COLO829 (cell line): ENCODE measurements at regions not wholly inside any gene's neighbourhood (a gene's known extent, or its start where the extent isn't known, plus 50 kb on each side); places are given as distances from the start of the nearest gene placed in this dataset.
"Not testable (repeated sequence)": the region's sequence is repeated elsewhere in the genome, so short reads cannot be mapped to it uniquely, and the experiment has no call there.

Experiments
- DNase-seq: peaks from one replicate; pipeline ENCODE4 v3.0.0; 2012; ENCODE audit warnings: low spot score

DNA sequence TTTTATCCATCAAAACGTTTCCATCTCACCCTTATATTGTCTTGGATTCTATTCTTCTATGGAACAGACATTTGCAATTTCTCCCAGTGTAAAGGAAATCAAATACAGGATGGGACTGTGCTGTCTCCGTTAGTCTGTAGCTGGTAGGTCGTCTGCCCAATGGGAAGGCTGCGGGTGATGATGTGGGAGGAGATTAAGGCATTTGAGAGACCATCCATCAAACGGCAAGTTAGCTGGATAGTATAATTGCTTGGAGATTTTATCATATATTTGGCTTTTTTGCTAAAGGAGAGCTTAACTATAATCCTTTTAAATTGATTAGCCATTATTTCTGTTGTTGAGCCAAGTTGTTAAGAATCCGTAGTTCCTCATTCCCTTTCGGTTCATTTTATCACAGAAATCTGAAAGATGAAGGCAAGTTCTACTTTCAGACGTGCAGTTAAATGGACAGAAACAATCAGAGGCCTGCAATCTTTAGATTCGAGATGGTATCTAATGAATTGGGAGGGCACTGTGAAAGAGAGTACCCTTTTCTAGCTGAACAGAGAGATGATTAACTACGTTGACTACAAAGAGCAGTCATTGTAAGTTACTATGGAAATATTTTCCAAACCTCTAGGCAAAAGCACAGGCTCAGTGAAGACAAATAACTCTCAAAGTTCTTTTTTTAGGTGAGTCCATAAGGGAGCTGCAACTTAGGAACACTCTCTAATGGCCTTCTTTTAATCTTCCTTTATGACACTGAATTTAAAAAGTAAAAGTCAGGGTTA, 253.3 kb upstream of the KIAA1217 start:
- DNase-seq = no peak

DNA sequence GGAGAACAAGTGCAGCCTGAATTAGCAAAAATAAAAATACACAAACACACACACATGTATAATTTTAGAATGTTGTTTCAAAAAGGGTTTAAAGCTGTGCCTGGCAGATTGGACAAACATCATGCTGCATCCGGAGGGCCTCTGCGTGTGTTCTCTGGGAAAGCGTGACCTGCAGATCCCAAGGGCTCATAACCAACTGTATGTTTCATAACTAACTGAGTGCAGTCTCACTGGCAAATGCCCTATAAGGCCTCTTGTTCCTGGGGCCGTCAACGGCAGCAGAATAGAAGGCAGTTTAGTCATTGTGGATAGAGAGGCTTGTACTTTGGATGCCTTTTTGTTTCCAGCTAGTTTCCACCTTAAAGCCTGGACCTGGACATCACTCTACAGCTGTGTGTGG, 243.8 kb upstream of the KIAA1217 start:
- no peak for DNase-seq

DNA sequence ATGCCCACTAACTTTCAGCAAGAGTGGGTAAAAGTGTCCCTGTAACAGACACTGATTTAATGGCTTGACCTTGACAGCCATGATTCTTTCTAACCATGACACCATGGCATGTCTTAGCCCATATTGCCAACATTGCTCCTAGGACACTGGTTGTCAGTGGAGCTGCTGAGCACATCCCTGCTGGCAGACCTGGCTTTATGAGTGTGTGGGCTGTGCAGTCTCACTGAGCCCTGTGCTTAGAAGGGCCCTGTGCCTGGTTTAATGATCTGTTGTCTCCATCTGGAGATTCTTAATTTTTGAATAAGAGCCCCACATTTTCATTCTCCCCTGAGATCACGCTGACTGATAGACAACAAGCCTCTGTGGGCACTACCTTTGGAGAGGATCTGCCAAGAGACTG, 243.1 kb upstream of the KIAA1217 start:
- DNase-seq = no peak

DNA sequence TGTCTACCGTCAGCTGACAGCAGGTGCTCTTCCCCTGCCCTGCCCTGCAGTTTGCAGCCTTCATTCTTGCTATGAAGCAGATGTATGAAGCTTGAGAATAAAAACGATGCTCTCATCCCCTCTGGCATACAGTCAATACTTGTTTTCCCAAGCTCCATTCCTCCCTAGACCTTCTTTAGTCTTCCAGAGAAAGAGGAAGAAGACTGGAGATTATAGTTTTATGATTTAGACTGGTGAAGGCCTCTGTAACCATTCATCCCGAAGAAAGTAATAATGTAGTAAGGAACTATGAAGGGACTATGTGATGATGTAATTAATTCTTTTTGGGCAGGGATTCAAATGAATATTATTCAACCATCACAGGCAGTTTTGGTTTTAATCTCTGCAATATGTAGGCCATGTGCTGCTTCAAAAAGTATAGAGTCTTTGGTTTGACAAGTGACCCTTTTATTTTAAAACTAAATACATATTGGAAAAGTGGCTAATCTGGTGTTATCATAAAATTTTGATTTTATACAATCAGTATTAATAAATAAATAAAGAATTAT, 242.4 kb upstream of the KIAA1217 start:
- DNase-seq = no peak

DNA sequence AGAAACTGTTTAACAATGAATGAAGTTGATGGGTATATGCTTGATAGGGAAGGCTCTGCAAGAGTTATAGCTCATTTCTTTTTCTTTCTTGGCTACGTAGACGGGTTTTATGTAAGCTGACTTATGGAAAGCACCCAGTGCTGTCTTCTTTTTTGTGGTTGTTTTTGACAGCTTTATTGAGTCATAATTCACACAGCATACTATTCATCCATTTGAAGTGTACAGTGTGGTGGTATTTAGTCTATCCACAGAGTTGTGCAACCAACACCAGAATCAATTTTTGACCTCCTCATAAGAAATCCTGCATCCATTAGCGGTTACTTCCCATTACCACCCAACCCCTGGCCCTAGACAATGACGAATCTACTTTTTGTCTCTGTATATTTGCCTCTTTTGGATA, 240.6 kb upstream of the KIAA1217 start:
- no peak for DNase-seq

DNA sequence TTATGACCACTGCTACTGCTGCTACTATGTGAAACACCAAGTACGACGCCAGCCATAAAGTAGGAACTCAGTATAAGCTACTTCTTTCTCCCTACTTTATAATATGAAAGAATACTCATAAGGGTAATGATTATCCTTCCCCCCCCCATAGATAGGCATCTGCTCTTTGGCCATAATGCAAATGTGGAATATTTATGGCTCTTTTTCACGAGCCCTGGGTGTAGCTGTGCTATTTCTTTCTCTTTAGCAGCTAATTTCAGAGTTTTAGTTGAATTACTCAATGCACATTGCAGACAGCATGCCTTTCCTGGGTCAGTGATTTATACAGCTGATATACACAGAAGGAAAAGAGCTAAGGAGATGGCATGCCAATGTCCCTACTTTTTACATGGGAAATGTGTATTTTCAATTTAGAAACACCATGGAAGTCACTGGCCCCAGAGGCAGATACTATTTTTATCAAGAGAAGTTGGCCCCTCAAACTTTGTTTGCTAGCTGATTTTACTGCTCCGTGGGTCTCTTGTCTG, 234.1 kb upstream of the KIAA1217 start:
- DNase-seq = no peak

DNA sequence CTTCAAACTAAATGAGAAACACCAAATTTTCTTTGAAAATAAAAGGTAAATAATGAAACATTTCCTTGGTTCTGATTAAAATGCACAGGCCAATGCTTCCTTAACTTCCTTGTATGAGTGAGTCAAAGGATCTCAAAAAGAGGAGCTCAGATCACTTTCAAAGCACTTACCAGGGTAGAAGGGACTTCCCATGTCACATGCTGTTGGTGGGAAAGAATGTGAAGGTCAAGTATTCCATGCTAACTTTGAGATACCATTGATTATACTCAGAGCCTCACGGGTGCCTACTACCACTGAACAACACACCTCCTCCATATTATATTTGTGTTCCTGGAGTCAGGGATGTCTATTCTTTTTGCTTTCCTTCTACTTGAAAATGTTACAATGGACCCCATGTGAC, 233.5 kb upstream of the KIAA1217 start:
- DNase-seq = no peak

DNA sequence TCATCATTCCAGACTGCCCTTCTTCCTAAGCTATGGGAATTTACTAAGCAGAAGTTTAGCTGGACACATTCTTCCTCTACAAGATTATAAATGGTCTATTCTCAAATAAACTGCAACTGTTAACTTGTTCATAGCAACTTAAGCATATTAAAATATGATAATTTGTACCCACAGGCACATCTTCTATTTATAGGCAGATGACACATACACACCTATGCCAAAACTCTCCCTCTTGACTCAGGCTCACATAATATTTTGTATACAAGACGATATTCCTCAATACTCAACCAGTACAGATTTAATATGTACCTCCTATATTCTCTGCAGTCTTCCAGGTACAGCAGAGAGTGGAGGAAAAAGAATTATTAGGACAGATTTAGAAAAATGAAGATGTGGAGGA, 232.7 kb upstream of the KIAA1217 start:
- DNase-seq = no peak

DNA sequence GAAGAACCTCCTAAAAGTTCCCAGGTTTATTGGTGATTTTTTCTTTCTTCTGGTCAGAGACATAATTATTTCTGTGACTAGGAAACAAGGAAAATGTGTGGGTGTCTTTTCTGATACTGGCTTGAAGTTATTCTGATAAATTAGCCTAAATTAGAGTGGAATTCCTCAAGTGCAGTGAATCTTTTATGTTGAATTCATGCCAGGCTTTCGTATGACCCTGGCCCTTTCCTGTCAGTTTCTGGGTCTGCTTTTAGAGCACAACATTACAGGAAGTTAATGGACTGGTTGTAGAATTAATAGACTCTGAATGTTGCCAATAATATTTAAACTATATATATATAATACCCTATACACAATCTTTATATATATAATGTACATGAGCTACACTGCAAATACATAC, 230.6 kb upstream of the KIAA1217 start:
- no peak for DNase-seq

DNA sequence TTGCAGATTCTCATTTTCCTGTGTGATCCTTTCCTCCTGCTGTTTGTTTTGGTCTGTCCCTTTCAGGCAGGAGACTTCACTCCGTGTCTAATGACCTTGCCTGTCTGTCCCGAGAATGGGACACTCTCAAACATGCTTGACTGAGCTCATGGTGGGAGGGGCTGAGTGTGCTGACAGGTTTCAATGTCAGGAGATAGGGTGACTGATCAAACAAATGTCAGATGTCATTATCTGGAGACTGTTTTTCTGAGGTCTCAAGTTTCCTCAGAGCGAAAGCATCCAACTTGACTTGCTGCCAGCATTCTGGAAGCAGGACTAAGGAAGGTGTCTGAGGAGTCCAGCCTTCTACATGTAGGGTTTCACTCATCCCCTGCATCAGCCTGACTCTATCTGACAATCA, 228.8 kb upstream of the KIAA1217 start:
- DNase-seq = no peak

DNA sequence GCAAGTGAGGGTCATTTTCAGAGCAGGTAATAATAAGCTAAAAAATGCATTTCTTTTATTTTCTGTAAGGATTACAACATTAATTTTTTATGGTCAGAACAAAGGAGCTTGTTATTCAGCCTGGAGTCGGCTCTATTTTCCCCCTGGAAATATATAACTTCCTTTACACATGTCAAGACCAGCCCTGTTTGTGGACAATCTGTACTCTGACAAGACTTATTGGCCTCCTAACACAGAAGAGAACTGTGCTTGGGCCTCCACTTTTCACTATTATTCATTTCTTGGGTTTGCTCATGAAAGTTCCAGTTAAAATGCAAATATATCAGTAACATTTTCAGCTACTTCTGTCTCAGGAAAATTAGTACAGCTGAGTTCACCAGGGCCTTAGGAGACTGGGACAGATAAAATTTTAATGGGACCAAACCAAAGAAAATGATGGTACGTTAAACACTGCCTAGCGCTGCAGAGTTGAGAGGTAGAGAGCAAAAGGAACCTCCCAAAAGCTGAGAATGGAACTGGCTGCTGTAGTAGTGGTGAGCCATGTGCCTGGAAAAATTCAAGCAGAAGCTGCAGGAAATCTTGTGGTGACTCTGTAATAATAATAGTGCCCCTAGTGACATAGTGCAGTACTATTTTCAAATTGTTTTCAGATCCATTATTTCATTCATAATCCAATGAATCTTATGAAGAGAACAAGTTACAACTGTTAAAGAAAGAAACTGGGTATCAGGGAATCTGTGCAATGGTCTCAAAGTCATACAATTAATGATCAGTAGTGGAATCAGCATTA, 227.2 kb upstream of the KIAA1217 start:
- no peak for DNase-seq

DNA sequence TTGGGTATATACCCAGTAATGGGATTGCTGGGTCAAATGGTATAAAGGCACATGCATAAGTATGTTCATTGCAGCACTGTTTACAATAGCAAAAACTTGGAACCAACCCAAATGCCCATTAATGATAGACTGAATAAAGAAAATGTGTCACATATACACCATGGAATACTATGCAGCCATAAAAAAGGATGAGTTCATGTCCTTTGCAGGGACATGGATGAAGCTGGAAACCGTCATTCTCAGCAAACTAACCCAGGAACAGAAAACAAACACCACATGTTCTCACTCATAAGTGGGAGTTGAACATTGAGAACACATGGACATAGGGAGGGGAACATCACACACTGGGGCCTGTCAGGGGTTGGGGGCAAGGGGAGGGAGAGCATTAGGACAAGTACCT, 224.5 kb upstream of the KIAA1217 start:
- not testable (repeated sequence) for DNase-seq

DNA sequence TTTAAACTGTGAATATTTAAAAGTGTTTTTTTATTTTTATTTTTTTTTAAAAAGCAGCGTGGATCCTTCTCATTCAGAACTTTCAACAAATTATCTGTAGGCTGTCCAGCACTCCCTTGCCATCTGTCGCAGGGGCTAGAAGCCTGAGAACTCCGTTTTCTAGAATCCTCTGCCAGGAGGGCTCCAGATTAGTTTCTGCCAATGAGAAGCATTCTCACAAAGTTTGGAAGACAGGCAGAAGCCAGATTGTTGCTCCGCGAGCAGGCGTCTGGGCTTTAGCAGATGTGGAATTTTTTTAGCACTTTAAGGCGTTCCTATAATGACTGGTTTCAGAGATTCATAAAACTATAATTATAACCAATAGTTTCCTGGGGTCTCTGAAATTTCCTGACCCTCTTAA, 220.9 kb upstream of the KIAA1217 start:
- DNase-seq = no peak

DNA sequence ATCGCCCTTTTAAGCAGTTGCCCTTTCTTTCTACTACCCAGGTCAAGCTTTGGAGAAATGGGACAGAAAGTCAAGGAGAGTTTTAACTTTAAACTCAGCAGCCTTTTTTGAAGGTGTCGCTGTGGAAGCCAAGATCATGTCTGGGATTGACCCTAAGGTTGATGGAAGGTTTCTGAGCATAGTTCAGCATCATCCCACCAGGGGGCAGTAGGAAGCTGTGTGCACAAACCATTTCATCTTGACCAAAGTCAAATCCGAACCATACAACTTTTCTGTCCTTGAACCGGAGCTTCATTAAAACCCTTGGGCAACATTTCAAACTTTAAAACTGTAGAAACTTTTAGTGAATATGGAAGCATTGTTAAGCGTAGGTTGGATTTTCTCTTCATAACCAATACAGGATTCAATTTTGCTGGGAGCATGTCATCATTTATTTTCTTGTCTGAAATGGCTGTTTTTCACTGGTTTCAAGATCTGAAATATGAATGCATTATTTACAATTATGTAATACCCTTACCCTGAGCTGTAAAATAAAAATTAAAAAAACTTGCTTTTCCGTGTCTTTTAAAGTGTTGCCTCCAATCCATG, 214.4 kb upstream of the KIAA1217 start:
- DNase-seq = peak; percentile 46

DNA sequence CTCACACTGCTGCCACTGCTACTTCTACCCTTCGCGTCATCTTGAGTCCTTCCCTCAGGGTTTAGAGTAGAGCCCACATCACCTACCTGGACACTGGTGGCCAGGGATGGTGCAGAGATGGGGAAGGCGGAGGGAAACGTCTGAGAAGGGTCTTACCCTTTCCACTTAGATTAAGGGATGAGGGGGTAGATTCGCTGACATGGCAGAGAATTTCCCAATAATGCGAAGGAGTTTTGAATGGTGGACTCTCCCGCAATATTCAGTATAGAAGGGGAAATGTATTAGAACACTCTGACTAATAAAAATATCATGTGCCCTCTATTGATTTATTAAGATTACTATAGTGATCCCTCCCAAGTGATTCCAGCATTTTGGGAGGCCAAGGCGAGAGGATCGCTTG, 209.5 kb upstream of the KIAA1217 start:
- no peak for DNase-seq

DNA sequence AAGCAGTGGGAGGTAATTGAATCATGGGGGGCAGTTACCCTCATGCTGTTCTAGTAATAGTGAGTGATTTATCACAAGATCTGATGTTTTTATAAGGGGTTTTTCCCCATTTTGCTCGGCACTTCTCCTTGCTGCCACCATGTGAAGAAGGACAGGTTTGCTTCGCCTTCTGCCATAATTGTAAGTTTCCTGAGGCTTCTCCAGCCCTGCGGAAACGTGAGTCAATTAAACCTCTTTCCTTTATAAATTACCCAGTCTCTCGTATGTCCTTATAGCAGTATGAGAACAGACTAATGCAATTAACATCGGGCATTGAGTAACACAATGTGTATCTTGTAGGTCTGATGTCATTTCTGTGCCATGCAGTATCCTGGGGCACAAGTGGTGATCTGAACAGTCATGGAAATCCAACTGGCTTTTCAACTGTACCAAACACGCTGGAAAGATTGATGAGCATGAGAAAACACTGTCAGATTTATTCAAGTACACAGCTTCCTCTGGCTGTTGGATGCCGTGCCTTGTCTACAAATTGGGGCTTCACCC, 208.6 kb upstream of the KIAA1217 start:
- no peak for DNase-seq

DNA sequence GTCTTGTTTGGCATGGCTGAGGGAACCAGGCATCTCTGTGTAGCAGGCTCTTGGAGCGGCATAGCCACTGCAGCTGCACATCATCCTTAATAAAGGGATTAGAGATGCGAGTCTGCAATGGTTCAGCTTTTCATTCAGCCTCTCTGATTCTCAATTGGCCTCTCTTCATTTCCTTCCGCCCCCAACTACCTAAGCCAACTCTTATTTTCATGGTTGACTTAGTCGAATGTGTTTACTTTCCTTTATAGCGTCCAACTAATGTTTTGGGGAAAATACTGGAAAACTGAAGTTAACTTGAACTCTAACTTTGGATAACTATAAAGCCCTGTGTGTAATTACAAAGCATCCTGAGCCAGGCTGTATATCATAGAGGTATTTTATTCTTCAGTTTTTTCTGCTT, 202.2 kb upstream of the KIAA1217 start:
- DNase-seq = no peak

DNA sequence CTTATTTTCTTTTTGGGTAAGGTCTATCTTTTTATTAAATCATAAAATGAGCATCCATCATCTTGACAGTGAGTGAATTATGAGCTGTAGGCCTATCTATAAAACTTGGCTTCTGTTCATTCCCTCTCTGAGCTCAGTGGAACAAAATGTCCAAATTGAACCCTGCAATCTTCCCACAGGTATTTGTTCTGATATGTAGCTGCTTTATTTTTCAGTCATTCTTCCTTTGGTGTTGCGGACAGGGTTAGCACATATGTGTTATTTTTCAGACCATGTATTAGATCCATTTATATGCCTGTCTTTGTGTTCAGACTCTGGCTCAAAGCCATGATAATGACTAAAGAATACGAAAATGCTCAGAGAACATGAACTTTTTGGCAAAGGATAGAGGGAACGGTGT, 201.6 kb upstream of the KIAA1217 start:
- no peak for DNase-seq

DNA sequence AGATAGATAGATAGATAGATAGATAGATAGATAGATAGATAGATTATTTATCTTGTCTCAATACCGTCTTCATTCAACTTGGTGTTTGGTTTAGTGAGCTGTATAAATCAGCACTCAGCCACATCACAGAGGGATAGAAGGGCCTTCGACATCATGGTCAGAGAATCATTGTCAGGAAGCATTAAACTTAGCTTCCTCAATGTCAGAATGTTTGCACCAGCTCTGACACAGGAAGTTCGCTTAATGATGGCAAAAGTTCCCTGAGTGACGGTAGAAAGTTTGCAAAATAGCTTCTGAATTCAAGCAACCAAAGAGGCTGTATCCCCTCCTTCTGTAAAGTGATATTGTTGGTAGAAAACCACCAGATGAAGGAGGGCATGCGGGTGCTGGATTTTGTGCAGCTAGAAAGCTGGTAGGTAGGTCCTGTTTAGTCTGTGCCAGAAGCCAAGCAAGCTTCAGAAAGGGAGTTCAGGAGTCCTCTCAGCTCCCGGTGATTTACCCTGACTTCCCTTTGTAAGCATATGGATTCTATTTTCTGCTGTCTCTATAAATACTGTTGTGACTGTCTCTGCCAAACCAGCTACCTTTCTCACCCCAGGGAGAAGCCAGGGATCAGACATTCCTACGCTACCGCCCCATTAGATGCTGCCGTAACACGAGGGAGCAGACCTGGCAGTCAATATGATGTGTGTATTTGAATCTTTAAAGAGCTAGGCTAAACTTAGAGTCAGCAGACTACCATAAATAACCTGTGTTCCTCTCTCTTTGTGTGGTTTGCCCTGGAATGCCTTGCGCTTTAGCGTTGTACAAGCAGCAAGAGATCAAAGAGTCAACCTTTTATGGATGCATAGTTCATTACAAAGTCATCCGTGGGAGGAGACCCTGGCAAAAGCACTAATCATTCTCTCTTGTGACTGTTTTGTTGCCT, 200.5 kb upstream of the KIAA1217 start:
- peak; percentile 56 for DNase-seq

DNA sequence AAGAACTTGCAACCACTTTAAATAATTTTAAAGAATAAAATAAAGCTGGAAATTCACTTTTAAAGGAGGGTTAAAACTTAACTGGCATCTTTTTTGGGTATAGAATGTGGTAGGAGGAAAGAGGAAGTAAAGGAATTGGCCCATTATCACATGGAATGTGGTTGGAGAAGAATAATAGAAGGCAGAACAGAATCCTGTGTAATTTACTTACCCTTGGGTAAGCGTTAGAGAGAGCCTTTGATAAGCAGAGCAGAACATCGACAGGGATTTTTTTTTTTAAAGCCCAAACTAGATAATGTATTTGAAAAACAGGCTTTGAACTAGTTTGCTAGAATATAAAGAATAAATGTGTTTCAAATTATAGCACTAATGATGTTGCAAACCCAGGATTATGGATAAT, 199.8 kb upstream of the KIAA1217 start:
- DNase-seq = no peak

DNA sequence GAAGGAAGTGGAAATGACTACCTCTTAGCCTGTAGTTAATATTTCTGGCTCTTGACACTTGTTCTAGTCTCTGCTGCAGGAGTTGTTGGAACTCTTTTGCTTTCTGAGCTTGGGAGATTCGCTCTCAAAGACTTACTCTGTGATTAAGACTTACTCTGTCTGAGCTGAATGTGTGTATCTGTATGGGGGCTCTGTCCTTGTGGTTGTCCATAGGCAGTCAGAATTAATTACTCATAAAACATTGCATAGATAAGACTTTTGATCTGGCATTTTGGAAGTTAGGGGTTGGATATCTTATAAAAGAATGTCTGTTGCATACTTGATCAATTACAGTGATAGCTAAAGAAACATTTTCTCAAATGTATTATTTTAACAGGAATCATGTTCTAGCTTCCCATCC, 199.2 kb upstream of the KIAA1217 start:
- DNase-seq = no peak
